Brain microvascular endothelial cell (primary cell): ENCODE measurements at regions not wholly inside any gene's neighbourhood (a gene's known extent, or its start where the extent isn't known, plus 50 kb on each side); places are given as distances from the start of the nearest gene placed in this dataset.

Experiments
- DNase-seq: peaks from one replicate; pipeline ENCODE4 v3.0.0-alpha.2; 2020
- H3K27ac ChIP-seq: fragments of 250-450 bp; sonication (Bioruptor Pico); 2 replicates; pipeline ENCODE4 v1.5.1; 2020; ENCODE audit warnings: mild to moderate bottlenecking, moderate library complexity
- H3K27me3 ChIP-seq: fragments of 250-450 bp; sonication (Bioruptor Pico); replicated peaks from 2 replicates; pipeline ENCODE4 v1.5.1; 2020; ENCODE audit warnings: mild to moderate bottlenecking
- H3K36me3 ChIP-seq: fragments of 250-450 bp; sonication (Bioruptor Pico); replicated peaks from 2 replicates; pipeline ENCODE4 v1.5.1; 2020; ENCODE audit warnings: mild to moderate bottlenecking
- H3K4me3 ChIP-seq: 2 replicates; pipeline ENCODE4 v1.5.1; 2011; ENCODE audit warnings: low read depth, mild to moderate bottlenecking, control low read depth, low read length, moderate library complexity
- in situ Hi-C: cut with HindIII; loops from 2 replicates; pipeline ENCODE4 v1.10.0; 2017; ENCODE audit warnings: low sequenced_read_pairs, low pct_ligation_motif_present
- TF ChIP-seq, protein P1 (sequence below): IDR thresholded peaks from 2 replicates; pipeline ENCODE4 v1.5.1; 2011; ENCODE audit warnings: low read depth, mild to moderate bottlenecking, moderate library complexity, low read length, control low read depth, inconsistent platforms; ENCODE audit errors: missing control alignments

DNA sequence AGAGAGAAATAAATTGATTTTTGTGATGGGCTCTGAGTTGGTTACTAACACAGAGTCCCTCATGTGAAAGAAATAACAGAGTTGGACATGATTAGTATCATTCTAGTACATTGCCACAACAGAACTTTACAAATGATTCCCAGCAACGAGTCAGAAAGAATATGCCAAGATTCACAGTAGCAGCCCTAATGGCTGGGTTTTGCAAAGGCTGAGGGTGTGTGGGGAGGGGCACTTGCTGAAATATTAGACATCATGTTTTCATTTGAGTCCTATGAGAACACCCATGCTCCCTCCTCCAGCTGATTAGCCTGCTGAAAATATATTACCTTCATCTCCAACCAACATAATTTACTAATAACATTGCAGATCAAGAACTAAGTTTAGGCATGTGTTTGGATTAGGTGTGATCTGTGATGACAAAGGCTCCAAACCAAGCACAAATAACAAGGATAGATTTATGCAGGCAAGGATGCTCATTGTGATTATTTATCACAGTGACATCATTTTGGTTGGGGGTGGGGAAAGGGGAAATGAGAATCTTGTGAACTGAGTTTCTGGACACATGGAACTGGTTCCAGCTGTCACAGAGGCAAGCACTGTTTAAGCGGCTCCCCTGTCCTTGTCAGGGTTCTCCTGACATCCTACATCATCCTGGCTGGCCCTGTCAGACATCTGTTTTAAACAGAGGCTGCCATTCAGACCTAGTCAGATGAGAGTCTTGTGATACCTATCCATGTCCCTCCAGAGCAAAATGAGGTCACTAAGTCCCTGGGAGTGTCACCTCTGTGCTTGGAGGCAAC, 205.8 kb upstream of the NCKAP5 start:
- in situ Hi-C loops: no loop called here
- H3K4me3 ChIP-seq: no peak overlapping the region
- TF ChIP-seq, protein P1, sequence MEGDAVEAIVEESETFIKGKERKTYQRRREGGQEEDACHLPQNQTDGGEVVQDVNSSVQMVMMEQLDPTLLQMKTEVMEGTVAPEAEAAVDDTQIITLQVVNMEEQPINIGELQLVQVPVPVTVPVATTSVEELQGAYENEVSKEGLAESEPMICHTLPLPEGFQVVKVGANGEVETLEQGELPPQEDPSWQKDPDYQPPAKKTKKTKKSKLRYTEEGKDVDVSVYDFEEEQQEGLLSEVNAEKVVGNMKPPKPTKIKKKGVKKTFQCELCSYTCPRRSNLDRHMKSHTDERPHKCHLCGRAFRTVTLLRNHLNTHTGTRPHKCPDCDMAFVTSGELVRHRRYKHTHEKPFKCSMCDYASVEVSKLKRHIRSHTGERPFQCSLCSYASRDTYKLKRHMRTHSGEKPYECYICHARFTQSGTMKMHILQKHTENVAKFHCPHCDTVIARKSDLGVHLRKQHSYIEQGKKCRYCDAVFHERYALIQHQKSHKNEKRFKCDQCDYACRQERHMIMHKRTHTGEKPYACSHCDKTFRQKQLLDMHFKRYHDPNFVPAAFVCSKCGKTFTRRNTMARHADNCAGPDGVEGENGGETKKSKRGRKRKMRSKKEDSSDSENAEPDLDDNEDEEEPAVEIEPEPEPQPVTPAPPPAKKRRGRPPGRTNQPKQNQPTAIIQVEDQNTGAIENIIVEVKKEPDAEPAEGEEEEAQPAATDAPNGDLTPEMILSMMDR: no peak
- H3K27me3 ChIP-seq: no peaks in the 10 kb centered on the region
- H3K27ac ChIP-seq: no peak overlapping the region
- no peak for DNase-seq
- H3K36me3 ChIP-seq: no peaks in the 10 kb centered on the region

DNA sequence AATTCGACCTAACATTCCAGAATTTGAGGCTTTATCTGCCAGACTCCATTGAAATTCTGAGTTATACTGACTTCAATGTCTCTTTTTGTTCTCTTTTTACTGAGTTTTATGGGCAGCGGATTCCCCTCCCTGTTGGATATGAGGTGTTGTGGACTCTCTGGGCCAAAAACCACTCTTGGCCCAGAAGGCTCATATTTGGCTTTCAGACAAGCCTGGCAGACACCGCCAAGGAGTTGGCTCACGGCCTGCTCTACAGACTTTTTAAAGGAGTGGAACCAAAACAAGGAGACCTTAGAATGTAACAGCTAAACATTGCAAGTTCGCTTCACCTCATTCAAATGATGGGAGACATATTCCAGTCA, 206.4 kb upstream of the NCKAP5 start:
- TF ChIP-seq, protein P1: no peak
- H3K36me3 ChIP-seq: no peaks in the 10 kb centered on the region
- no peak for DNase-seq
- H3K4me3 ChIP-seq: no peak overlapping the region
- in situ Hi-C loops: no loop called here
- no peaks in the 10 kb centered on the region for H3K27me3 ChIP-seq
- H3K27ac ChIP-seq: no peak overlapping the region

DNA sequence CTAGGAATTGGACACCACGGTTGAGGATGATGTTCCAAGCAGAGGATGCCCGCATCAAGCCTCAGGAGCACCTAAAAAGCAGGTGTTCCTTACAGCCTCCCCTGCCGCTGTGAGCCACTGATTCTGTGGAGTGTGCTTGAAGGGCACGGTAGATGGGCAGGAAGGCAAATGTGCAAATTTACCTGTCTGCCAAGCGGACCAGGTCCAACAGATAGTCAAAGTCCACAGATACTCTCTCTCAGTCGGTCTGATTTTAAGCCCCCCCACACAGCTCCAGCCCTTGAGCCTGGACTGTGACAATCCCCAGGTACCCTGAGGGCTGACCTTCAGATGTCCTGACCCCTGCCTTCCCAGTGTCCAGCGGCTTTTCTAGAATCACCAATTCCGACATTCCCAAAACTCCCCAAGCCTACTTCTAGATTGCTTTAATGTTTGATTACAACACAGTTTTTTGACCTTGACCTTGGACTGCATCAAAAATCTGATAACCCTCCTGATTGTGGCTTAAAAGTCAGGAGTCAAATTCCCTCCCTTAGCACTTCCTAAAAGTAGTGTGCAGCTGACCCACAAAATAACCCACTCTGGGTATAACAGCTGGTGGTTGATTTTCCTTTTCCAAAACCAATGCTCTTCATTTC, 208.8 kb upstream of the NCKAP5 start:
- Histone ChIP-seq H3K27me3 (no peaks in the 10 kb centered on the region), H3K27ac (no peak overlapping the region), H3K4me3 (no peak overlapping the region), H3K36me3 (no peaks in the 10 kb centered on the region)
- TF ChIP-seq, protein P1: no peak
- DNase-seq: no peak
- in situ Hi-C loops: no loop called here

DNA sequence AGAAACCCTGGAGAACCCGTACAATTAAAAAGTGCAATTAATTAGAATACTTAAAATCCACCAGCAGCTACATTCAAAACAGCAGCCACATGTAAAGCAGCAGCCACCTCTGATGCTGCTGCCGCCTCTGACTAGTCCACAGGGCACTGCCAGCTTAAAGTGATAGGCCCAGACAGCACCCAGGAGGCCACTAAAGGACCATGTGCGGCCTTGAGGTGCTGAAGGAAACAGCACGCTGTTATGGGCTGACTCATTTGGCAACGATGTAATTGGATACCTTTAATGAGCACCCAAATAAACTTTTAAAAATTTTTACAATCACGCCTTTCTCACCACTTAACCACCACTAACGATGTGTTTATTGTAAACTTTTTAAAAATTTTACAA, 209.3 kb upstream of the NCKAP5 start:
- Histone ChIP-seq H3K27me3 (no peaks in the 10 kb centered on the region), H3K4me3 (no peak overlapping the region), H3K27ac (no peak overlapping the region), H3K36me3 (no peaks in the 10 kb centered on the region)
- TF ChIP-seq, protein P1: no peak
- no peak for DNase-seq
- in situ Hi-C loops: no loop called here

DNA sequence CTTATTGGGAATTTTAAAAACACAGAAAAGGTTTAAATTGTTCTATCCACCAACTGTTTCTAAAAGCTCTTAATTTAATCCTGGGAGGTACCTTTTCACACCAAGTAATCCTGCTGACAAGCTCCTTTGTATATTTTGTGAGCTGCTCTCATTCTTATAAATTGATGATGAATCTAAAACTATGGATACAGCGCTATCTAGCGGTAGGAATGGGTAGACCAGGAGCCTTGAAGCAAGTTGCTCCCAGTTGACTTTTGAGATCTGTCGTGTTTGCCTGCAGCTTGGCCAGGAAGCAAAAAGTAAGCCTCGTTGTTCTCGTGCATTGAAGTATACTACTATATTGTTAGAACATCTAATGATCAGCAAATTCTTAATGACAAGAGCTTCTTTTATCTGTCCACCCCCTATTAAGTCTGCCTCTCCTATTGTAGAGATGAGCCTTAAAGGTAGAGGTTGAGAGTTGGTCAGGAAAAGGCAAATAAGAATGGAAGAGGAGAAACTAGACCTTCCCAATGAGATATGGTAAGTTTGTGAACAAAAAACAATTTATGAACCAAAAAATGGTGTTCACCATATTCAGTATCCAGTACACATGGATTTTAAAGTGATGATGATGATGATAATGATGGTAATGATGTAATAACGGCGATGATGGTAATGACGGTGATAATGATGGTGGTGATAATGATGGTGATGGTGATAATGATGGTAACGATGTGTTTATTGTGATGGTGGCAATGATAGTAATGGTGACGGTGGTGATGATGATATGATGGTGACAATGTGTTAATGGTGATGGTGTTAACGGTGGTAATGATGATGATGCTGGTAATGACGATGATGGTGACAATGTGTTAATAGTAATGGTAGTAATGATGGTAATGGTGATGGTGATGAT, 212.1 kb upstream of the NCKAP5 start:
- in situ Hi-C loops: no loop called here
- peak; percentile 94 for DNase-seq

More for the DNA sequence above, 212.1 kb upstream of the NCKAP5 start:
- peak overlapping the region; percentile 33 for H3K27ac ChIP-seq
- no peaks in the 10 kb centered on the region for H3K36me3 ChIP-seq
- no peaks in the 10 kb centered on the region for H3K27me3 ChIP-seq
- no peak overlapping the region for H3K4me3 ChIP-seq
- TF ChIP-seq, protein P1: peak; percentile 82
